ENCODE measurements at regions not wholly inside any gene's neighbourhood (a gene's known extent, or its start where the extent isn't known, plus 50 kb on each side); places are given as distances from the start of the nearest gene placed in this dataset.

DNA sequence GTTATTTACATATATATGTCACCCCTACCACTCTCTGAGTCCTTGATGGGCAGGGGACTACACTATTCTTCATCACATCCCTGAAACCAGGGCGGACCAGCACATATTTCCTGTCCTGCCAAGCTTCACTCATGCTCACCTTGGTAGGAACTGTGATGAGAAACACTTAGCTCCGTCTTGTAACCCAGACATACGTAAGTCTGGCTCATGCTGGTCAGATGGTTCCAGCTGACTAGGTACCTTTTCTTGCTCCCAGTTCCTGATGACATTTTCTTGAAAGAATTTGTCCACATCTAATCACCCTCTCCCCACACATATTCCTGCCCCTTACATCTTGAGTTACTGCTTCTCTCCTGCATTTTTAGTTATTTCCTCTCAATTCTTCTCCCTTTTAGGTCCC is 122.2 kb upstream of the MYLIP start (continued):
- TF ChIP-seq, protein P1, sequence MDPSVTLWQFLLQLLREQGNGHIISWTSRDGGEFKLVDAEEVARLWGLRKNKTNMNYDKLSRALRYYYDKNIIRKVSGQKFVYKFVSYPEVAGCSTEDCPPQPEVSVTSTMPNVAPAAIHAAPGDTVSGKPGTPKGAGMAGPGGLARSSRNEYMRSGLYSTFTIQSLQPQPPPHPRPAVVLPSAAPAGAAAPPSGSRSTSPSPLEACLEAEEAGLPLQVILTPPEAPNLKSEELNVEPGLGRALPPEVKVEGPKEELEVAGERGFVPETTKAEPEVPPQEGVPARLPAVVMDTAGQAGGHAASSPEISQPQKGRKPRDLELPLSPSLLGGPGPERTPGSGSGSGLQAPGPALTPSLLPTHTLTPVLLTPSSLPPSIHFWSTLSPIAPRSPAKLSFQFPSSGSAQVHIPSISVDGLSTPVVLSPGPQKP (IDR thresholded peaks at IDR 0.05; ENCODE audit: low read depth, low read length): no peak
- TF ChIP-seq HDGF (IDR thresholded peaks at IDR 0.05): no peak

DNA sequence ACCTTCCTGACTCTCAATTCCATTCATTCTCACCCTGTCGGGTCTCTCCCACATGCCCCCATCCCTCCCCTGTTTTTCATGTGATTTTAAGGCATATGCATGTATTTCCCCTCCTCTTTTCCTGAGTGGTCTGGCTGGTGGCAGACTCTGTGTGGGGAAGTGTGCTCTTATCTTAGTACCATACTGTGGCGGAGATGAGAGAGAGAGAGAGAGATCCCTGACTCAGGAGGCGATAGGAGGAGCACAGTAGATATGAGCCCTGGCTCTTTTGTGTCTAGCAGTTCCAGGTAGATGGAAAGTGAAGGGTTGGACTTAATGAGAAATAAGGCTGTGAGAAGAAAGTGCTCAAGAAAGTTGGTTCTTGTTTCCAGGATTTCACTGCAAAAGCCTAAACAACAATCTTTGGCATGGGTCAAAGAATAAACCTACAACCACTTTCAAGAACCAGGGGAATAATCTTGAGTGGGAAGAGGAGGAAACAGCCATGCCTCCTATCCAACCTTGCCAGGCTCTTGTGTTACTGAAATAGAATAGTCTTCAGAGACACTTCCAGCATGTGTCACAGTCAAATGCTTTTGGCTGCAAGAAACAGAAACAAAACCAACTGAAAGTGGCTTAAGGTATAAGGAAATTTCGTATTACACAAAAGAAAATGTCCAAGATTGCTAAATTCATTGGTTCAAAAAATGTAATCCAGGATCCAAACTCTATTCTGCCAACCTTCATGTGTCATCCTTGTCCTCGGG is 123.8 kb upstream of the MYLIP start:
- no peak overlapping the region for H3K4me3 ChIP-seq
- peak overlapping the region; percentile 35; the same call in 1 of the 2 replicates for H2AFZ ChIP-seq (ENCODE audit: control insufficient read depth, low read depth, low read length)
- ATAC-seq (no peak), FAIRE-seq (no peak), DNase-seq (ENCODE audit: low read depth, low spot score) (no peak)
- in situ Hi-C loops (cut with MboI) (no loop called here), intact Hi-C loops (cut with micrococcal nuclease; ENCODE audit: unreplicated experiment) (no loop called here)
- no peak overlapping the region for H3K9ac ChIP-seq (ENCODE audit: control insufficient read depth, insufficient read depth, low read length)
- ChIA-PET CTCF (no interaction called here), RAD21 (ENCODE audit: unreplicated experiment) (no interaction called here), POLR2A (interaction anchor here (0.8 kb wide), 1 partner anchor 15 kb away, joined by 3 read pairs; no protein-coding TSS in a partner anchor), SMC1A (ENCODE audit: uncharacterized antibody, unreplicated experiment) (interaction anchor here (1.0 to 1.5 kb wide), 2 partner anchors 14 to 16 kb away, joined by 4 read pairs; no protein-coding TSS in a partner anchor)
- no peak overlapping the region for H3K27ac ChIP-seq (ENCODE audit: control insufficient read depth, insufficient read depth)
- BruUV-seq (replicated peaks): no TSS peak
- H3K4me2 ChIP-seq (ENCODE audit: control insufficient read depth, insufficient read depth): no peak overlapping the region
- H4K20me1 ChIP-seq (ENCODE audit: control insufficient read depth, insufficient read depth): no peaks in the 10 kb centered on the region
- no peaks in the 10 kb centered on the region; the same call in 2 of the 3 replicates for H3K9me3 ChIP-seq (replicated peaks; ENCODE audit: control insufficient read depth, insufficient read depth, low read length)
- H3K79me2 ChIP-seq (ENCODE audit: control insufficient read depth, insufficient read depth, low read length): no peaks in the 10 kb centered on the region
- H3K27me3 ChIP-seq (replicated peaks in 1 of 2; ENCODE audit: control insufficient read depth in 2 of 2, insufficient read depth in 2 of 2, low read length in 1 of 2): no peaks in the 10 kb centered on the region; a peak in 1 of 4 replicates
- WGBS (ENCODE audit: insufficient coverage, insufficient replicate concordance, low lambda C conversion rate, missing lambda C conversion rate): 35% methylated on average over 5 of the region's 5 CpGs
- peaks cover 6% of the 10 kb centered on the region; the same call in 1 of the 2 replicates for H3K4me1 ChIP-seq (ENCODE audit: control insufficient read depth, insufficient read depth, low read length)
- H3K36me3 ChIP-seq (ENCODE audit: control insufficient read depth in 2 of 2, insufficient read depth in 2 of 2, low read length in 1 of 2): no peaks in the 10 kb centered on the region
- TF ChIP-seq TCF3 (IDR thresholded peaks at IDR 0.05; ENCODE audit: borderline replicate concordance, insufficient read depth, low read depth, low read length) (no peak), SUPT20H (IDR thresholded peaks at IDR 0.05; ENCODE audit: borderline replicate concordance, control insufficient read depth, low read depth, low read length) (no peak), SP1 (IDR thresholded peaks at IDR 0.05; ENCODE audit: low read depth, low read length) (no peak), BCL11A (IDR thresholded peaks at IDR 0.05; ENCODE audit: low read depth, low read length) (no peak), NFYB (IDR thresholded peaks at IDR 0.05; ENCODE audit: insufficient read depth, low read depth, low read length) (no peak), SMAD5 (IDR thresholded peaks at IDR 0.05; ENCODE audit: low read depth) (no peak), ZNF207 (IDR thresholded peaks at IDR 0.05; ENCODE audit: borderline replicate concordance) (no peak)
- TF ChIP-seq, protein P2, sequence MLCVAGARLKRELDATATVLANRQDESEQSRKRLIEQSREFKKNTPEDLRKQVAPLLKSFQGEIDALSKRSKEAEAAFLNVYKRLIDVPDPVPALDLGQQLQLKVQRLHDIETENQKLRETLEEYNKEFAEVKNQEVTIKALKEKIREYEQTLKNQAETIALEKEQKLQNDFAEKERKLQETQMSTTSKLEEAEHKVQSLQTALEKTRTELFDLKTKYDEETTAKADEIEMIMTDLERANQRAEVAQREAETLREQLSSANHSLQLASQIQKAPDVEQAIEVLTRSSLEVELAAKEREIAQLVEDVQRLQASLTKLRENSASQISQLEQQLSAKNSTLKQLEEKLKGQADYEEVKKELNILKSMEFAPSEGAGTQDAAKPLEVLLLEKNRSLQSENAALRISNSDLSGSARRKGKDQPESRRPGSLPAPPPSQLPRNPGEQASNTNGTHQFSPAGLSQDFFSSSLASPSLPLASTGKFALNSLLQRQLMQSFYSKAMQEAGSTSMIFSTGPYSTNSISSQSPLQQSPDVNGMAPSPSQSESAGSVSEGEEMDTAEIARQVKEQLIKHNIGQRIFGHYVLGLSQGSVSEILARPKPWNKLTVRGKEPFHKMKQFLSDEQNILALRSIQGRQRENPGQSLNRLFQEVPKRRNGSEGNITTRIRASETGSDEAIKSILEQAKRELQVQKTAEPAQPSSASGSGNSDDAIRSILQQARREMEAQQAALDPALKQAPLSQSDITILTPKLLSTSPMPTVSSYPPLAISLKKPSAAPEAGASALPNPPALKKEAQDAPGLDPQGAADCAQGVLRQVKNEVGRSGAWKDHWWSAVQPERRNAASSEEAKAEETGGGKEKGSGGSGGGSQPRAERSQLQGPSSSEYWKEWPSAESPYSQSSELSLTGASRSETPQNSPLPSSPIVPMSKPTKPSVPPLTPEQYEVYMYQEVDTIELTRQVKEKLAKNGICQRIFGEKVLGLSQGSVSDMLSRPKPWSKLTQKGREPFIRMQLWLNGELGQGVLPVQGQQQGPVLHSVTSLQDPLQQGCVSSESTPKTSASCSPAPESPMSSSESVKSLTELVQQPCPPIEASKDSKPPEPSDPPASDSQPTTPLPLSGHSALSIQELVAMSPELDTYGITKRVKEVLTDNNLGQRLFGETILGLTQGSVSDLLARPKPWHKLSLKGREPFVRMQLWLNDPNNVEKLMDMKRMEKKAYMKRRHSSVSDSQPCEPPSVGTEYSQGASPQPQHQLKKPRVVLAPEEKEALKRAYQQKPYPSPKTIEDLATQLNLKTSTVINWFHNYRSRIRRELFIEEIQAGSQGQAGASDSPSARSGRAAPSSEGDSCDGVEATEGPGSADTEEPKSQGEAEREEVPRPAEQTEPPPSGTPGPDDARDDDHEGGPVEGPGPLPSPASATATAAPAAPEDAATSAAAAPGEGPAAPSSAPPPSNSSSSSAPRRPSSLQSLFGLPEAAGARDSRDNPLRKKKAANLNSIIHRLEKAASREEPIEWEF (IDR thresholded peaks at IDR 0.05; ENCODE audit: insufficient replicate concordance, low read depth, low read length): no peak
- TF ChIP-seq, protein P3, sequence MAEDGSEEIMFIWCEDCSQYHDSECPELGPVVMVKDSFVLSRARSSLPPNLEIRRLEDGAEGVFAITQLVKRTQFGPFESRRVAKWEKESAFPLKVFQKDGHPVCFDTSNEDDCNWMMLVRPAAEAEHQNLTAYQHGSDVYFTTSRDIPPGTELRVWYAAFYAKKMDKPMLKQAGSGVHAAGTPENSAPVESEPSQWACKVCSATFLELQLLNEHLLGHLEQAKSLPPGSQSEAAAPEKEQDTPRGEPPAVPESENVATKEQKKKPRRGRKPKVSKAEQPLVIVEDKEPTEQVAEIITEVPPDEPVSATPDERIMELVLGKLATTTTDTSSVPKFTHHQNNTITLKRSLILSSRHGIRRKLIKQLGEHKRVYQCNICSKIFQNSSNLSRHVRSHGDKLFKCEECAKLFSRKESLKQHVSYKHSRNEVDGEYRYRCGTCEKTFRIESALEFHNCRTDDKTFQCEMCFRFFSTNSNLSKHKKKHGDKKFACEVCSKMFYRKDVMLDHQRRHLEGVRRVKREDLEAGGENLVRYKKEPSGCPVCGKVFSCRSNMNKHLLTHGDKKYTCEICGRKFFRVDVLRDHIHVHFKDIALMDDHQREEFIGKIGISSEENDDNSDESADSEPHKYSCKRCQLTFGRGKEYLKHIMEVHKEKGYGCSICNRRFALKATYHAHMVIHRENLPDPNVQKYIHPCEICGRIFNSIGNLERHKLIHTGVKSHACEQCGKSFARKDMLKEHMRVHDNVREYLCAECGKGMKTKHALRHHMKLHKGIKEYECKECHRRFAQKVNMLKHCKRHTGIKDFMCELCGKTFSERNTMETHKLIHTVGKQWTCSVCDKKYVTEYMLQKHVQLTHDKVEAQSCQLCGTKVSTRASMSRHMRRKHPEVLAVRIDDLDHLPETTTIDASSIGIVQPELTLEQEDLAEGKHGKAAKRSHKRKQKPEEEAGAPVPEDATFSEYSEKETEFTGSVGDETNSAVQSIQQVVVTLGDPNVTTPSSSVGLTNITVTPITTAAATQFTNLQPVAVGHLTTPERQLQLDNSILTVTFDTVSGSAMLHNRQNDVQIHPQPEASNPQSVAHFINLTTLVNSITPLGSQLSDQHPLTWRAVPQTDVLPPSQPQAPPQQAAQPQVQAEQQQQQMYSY (CRISPR knock-in tag; IDR thresholded peaks at IDR 0.05): no peak

Data from GM12878 (cell line).